Astrocyte (in vitro differentiated cells and primary cell): ENCODE measurements at regions not wholly inside any gene's neighbourhood (a gene's known extent, or its start where the extent isn't known, plus 50 kb on each side); places are given as distances from the start of the nearest gene placed in this dataset.

ENCODE experiments used
- EZH2 ChIP-seq: IDR thresholded peaks from 2 replicates; pipeline ENCODE4 v1.6.1; 2012; ENCODE audit warnings: mild to moderate bottlenecking, low read length, inconsistent platforms; ENCODE audit not compliant: insufficient read depth
- TF ChIP-seq, protein P1 (sequence below): IDR thresholded peaks from 2 replicates; pipeline ENCODE4 v1.5.1; 2011; ENCODE audit warnings: low read depth, mild to moderate bottlenecking, inconsistent platforms, low read length, moderate library complexity; ENCODE audit not compliant: insufficient read depth

DNA sequence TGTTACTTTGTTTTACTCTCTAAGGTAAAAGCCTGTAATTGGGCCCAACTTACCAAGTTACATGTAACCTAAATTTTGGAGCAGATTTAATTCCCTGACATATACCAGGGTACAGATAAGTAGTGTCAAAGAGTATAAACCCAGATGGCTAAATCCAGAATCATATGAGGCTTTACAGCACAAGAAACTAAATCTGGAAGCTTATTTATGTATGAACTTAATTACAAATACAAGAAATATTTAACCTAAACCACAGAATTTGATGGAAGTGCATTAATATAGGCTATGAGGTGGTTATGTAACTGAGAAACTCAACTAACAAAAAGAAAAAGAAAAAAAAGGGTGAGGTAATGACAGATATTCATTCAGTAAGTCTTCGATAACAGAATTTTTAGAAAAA is 930.2 kb upstream of the ALCAM start:
- TF ChIP-seq, protein P1, sequence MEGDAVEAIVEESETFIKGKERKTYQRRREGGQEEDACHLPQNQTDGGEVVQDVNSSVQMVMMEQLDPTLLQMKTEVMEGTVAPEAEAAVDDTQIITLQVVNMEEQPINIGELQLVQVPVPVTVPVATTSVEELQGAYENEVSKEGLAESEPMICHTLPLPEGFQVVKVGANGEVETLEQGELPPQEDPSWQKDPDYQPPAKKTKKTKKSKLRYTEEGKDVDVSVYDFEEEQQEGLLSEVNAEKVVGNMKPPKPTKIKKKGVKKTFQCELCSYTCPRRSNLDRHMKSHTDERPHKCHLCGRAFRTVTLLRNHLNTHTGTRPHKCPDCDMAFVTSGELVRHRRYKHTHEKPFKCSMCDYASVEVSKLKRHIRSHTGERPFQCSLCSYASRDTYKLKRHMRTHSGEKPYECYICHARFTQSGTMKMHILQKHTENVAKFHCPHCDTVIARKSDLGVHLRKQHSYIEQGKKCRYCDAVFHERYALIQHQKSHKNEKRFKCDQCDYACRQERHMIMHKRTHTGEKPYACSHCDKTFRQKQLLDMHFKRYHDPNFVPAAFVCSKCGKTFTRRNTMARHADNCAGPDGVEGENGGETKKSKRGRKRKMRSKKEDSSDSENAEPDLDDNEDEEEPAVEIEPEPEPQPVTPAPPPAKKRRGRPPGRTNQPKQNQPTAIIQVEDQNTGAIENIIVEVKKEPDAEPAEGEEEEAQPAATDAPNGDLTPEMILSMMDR = no peak
- TF ChIP-seq EZH2 = no peak
